HFFc6 (cell line): ENCODE measurements at regions not wholly inside any gene's neighbourhood (a gene's known extent, or its start where the extent isn't known, plus 50 kb on each side); places are given as distances from the start of the nearest gene placed in this dataset.

ENCODE experiments used
- DNase-seq: peaks from one replicate; pipeline ENCODE4 v3.0.0-alpha.2; 2018
- H3K27ac Mint-ChIP-seq: 2 replicates; pipeline ENCODE4 v1.8.0; 2020; ENCODE audit warnings: mild to moderate bottlenecking, mixed read lengths
- H3K27me3 Mint-ChIP-seq: 2 replicates; pipeline ENCODE4 v1.8.0; 2021; ENCODE audit warnings: mild to moderate bottlenecking, moderate library complexity, mixed read lengths; ENCODE audit not compliant: insufficient read depth
- H3K36me3 Mint-ChIP-seq: 2 replicates; pipeline ENCODE4 v1.8.0; 2021; ENCODE audit warnings: low read depth, mixed read lengths
- H3K4me1 Mint-ChIP-seq: 2 replicates; pipeline ENCODE4 v1.8.0; 2020; ENCODE audit warnings: low read depth, mixed read lengths
- H3K4me3 Mint-ChIP-seq: 2 replicates; pipeline ENCODE4 v1.8.0; 2020; ENCODE audit warnings: mild to moderate bottlenecking, moderate library complexity, mixed read lengths
- H3K9me3 Mint-ChIP-seq: 2 replicates; pipeline ENCODE4 v1.8.0; 2020; ENCODE audit warnings: mild to moderate bottlenecking, mixed read lengths
- TF ChIP-seq, protein P1 (sequence below): fragments of 200-600 bp; sonication (generic); IDR thresholded peaks from 2 replicates; pipeline ENCODE4 v1.5.0; 2021; ENCODE audit warnings: antibody characterized with exemption, mild to moderate bottlenecking

DNA sequence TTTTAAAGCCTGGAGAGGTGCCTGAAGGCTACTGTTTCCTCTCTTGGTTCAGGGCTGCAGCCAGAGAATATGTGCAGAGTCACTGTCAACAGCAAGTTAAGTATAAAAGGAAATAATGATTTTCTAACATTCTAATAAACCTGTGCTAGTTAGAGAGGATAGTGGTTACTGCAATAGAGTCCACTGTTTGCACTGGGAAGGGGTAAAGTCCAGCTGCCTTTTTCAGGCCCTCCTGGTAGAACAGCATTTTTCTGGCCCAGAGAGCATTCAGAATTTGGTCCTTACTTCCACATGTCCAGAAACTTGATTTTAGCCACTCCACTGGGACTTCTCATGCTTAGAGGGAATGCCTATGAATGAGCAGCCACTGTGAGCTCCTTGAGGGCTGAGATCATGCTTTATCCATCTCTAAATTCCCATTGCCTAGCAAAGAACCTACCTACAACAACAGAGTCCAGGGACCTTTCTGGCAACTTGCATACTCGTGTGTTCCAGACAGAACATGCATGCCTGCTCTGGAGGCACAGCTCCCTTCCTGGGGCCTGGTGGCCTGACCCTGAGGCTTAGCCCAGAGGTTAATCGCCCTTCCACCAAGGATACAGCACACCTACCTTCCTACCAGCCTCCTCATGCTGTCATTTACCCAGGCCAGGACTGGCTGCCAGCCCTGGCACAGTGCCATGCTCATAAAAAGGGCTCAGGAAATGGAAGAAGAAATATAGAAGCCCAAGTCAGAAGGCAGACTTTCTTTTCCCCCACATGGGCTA, 50.3 kb upstream of the ATP13A3 start:
- TF ChIP-seq, protein P1, sequence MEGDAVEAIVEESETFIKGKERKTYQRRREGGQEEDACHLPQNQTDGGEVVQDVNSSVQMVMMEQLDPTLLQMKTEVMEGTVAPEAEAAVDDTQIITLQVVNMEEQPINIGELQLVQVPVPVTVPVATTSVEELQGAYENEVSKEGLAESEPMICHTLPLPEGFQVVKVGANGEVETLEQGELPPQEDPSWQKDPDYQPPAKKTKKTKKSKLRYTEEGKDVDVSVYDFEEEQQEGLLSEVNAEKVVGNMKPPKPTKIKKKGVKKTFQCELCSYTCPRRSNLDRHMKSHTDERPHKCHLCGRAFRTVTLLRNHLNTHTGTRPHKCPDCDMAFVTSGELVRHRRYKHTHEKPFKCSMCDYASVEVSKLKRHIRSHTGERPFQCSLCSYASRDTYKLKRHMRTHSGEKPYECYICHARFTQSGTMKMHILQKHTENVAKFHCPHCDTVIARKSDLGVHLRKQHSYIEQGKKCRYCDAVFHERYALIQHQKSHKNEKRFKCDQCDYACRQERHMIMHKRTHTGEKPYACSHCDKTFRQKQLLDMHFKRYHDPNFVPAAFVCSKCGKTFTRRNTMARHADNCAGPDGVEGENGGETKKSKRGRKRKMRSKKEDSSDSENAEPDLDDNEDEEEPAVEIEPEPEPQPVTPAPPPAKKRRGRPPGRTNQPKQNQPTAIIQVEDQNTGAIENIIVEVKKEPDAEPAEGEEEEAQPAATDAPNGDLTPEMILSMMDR: no peak
- Mint-ChIP-seq H3K36me3 (peaks cover 23% of the 10 kb centered on the region), H3K27me3 (peaks cover 2% of the 10 kb centered on the region; the same call in 1 of the 2 replicates), H3K9me3 (peaks cover 29% of the 10 kb centered on the region), H3K4me3 (no peak overlapping the region), H3K27ac (peak overlapping the region; percentile 73), H3K4me1 (peaks cover 36% of the 10 kb centered on the region)
- peak; percentile 28 for DNase-seq
